ENCODE measurements at regions not wholly inside any gene's neighbourhood (a gene's known extent, or its start where the extent isn't known, plus 50 kb on each side); places are given as distances from the start of the nearest gene placed in this dataset.
A peak's percentile ranks its signal among the peaks of the same experiment; 100 is the strongest.
"Not testable (repeated sequence)": the region's sequence is repeated elsewhere in the genome, so short reads cannot be mapped to it uniquely, and the experiment has no call there.

- not testable (repeated sequence) for DNase-seq
Observed at GRCh38 chr10:46749470-46749869, 161.8 kb upstream of the PTPN20 start.

DNA sequence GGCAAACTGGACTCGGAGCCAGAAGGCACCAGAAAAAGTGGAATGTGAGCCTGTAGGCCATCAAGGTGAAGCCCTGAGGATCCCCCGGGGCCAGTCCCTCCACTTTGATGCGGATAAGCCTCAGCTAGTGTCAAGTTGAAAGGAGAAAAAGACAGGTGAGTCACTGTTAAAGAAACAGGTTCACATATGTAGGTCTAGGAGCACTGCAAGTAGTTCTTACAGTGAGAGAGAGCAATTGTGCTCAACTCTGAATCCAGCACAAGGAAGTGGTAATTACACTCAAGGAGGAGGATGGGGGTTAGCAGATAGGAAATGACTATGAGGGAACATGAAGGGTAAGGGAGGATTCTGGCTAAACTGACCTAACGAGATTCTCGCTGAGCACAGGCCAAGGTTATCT, 157.5 kb upstream of the PTPN20 start:
- not testable (repeated sequence) for DNase-seq

DNA sequence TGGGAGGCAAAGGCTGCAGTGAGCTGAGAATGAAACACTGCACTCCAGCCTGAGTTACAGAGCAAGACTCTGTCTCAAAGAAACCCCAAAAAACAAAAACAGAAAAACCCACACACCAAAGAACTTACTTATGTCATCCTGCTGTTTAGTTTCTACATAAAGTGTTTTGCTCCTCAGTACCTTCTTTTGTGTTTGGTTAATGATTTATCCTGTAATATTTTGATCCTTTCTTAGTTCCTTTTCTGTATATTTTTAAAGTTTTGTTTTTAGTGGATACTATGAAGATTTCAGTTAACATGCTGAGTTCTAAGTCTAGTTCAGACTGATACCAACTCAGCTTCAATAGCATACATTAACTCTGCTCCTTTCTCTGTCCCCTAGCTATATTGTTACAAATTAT, 149.8 kb upstream of the PTPN20 start:
- not testable (repeated sequence) for DNase-seq

GRCh38 chr10:46768515-46769291, 142.5 kb upstream of the PTPN20 start:
- DNase-seq = not testable (repeated sequence)

- not testable (repeated sequence) for DNase-seq
Observed at GRCh38 chr10:46773178-46773896, 137.9 kb upstream of the PTPN20 start.

GRCh38 chr10:46773897-46774236, 137.4 kb upstream of the PTPN20 start:
- DNase-seq = not testable (repeated sequence)

DNA sequence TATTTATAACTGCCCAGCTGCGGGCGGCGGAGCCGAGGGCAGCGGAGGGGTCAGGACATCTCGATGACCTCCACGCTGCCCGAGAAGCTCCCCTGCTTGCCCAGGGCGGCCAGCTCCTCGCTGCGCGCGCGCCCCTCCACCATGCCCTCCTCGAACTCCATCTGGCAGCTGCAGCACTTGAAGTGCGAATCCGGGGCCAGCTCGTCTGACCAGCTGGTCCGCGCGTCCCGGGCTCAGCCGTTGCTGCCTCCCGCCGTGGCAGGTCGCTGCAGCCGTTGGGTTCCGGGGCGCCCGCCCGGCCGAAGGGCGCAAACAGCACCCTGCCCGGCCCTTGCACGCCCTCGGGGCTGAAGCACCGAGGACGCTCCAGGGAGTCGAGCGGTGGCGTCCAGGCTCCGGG, 136.9 kb upstream of the PTPN20 start:
- not testable (repeated sequence) for DNase-seq

- not testable (repeated sequence) for DNase-seq
Observed at GRCh38 chr10:46774945-46775667, 136.1 kb upstream of the PTPN20 start.

- not testable (repeated sequence) for DNase-seq
Observed at GRCh38 chr10:46775668-46776059, 135.6 kb upstream of the PTPN20 start.

DNA sequence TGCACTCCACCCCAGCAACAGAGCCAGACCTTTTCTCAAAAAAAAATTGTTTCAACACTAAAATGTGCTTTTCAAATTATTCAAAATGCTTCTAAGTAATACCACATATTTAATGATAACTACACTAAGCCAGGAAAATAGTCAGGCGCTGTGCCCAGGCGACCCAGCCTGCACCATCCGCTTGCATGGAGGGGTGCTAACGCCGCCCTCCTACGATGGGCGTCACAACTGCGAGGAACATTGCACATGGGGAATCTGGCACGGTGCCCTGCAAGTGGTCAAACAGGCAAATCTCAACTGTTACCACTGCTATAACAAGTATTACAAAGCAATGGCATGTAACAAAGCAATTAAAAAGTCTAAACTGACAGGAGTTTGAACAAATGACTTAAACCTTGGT, 131.7 kb upstream of the PTPN20 start:
- not testable (repeated sequence) for DNase-seq

DNA sequence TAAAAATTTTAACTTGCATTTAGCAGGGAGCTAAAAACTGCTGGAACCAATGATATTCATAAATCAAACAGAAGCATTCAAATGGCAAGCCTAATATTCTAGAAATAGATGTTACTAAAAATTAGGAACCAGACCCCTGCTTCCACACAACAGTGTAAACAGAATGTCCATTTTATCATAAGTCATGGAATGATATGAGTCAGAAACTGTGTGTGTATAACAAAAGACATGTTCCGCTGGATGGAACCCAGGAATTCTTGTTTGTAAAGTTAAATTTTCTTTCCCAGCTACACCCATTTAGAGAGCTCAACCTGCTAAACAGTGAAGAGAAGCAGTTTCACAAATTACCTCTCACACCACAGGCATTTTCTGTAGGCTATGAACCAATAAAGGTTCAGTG, 131.1 kb upstream of the PTPN20 start:
- not testable (repeated sequence) for DNase-seq

GRCh38 chr10:46781001-46781400, 130.2 kb upstream of the PTPN20 start:
- not testable (repeated sequence) for DNase-seq

GRCh38 chr10:46782001-46782874, 129.0 kb upstream of the PTPN20 start:
- not testable (repeated sequence) for DNase-seq

DNA sequence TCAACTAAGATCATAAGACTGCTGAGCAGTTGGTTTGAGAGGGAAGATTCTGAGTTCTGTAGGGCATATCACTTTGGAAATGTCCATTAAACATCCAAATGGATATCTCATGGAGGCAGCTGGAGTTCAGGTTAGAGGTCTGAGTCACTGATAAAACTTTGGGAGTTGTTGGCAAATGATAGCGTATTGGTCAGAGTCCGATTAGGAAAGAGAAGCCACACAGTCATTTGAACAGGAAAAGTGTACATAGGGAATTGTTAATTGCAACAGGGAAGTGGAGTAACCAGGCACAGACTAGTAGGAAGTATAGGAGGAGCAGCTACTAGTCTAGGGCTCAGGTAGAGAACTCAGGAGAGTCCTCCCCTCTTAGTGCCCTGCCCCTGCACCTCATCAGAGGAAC, 126.6 kb upstream of the PTPN20 start:
- not testable (repeated sequence) for DNase-seq

DNA sequence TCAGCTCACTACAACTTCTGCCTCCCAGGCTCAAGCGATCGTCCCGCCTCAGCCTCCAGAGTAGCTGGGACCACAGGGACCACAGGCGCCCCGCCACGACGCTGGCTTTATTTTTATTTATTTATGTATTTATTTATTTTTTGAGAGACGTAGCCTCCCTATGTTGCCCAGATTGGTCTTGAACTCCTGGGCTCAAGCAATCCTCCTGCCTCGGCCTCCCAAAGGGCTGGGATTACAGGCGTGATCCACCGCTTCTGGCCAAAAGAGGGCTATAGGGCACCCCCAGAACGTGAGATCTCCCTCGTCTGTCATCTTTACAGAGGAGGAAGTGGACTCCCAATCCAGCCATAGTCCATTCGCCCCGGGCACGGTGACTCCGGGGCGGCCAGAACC, 125.1 kb upstream of the PTPN20 start:
- DNase-seq = not testable (repeated sequence)

DNA sequence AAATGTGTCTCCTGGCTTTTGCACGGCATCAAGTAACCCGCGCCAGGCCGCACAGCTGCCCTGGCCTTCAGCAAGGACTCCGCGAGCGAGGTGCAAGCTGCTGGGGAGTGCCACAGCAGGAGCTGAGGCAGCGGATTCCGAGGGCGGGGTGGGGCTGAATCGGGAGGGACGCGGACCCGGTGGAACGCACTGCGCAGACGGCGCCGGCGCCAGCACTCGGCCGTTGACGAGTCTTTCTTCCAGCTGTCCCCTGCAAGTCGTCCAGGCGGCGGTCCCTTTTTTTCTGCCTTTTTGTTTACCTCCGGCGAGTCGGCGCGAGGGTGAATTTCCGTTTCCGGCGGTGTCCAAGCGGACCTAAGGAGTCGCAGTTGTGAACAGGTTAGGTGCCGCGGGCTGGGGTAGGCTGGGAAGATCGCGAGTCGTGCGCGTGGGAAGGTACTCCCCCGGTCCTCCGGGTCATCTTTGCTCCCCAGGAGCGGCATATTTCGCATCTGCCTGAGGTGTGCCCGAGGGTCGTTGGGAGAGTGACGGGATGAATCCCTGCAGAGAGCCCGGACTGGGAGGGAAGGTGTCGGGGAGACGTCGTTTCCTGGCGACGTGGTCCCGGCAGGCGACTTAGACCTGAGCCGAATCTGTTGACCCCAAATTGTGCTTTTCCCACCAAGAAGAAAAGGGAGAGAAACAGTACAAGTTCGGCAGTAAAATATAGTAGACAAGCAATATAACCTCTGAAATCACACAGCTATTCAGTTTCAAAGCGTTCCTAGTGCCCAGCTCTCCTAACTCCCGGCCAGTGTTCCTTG, 124.5 kb upstream of the PTPN20 start:
- DNase-seq = peak; percentile 28

DNA sequence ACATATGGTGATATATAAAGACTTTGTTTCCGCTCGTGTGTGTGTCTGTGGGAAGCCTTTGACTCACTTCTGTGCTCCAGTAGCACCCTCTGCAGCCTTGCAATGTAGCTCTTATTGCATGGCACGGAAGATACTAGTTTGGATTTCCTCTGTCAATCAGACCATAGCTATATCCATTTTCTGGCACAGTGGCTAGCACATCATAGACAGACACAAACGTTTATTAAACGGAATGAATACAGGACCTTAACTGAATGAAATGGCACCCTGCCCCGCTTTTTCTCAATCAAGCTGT, 124.0 kb upstream of the PTPN20 start:
- DNase-seq = peak; percentile 3

DNA sequence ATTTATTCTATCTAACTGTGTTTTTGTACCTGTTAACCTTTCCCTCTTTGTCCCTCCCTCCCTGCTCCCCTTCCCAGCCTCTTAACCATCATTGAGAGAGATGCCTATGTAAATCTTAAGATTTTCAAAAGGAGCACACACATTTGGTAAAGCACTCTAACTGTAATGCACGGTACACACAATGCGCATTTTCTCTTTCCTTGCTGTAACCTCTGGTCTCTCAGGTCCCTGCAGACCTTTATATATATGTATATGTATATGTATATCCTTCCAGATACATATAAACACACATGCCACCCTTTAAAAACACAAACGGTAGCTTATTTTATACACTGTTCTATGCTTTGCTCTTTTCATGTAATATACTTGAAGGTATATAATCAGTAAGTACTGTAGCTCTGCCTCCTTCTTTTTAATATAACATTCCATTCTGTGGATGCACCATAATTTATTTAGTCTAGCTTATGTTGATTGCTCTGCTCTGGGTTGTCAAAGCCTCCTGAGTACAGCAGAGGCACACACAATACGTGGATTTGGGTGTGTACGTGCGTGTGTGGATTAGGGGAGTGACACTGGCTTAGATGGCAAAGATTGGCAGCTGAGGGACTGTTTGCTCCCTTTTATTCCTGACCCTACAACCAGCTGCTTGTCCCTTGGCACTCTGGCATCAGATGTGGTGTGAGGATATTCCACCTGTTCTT, 118.4 kb upstream of the PTPN20 start:
- DNase-seq = not testable (repeated sequence)

DNA sequence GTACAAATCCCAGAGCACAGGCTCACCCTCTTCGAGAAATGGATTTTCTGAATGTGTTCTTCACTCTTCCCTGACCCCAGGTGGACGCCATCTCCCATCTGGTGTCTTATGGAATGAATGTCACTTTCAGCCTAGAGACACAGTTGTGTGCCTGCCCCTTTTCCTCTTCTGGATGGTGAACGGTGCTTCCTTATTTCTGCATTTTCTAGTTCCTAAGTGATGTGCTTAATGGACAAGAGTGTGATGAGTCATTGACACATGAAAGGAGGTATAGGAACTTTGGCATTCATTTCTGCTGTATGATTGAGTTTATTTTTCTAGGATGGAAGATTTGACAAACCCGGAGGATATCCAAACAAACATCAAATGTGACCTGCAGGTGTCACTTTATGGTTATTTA, 114.9 kb upstream of the PTPN20 start:
- not testable (repeated sequence) for DNase-seq

- DNase-seq = peak; percentile 0
Observed at GRCh38 chr10:46802010-46802409, 109.2 kb upstream of the PTPN20 start.

DNA sequence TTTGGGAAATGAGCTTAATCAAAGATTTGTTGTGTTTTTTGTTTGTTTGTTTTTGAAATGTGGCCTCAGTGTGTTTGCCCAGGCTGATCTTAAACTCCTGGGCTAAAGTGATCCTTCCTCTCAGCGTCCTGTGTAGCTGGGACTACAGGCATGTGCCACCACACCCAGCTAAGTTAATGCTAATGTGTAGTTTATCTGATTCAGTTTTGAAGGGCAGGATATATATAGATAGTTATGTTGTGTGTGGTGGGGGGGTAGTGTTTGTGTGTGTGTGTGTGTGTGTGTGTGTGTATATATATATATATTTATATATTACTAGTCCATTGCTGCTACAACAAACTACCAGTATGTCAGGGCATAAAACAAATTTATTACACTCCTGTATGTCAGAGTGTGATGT, 108.1 kb upstream of the PTPN20 start:
- DNase-seq = not testable (repeated sequence)
